ENCODE measurements at regions not wholly inside any gene's neighbourhood (a gene's known extent, or its start where the extent isn't known, plus 50 kb on each side); places are given as distances from the start of the nearest gene placed in this dataset.
"Not testable (repeated sequence)": the region's sequence is repeated elsewhere in the genome, so short reads cannot be mapped to it uniquely, and the experiment has no call there.

GRCh38 chr10:128576943-128577670, 450.9 kb upstream of the MKI67 start:
- peaks cover 43% of the 10 kb centered on the region for H3K4me1 Mint-ChIP-seq

DNA sequence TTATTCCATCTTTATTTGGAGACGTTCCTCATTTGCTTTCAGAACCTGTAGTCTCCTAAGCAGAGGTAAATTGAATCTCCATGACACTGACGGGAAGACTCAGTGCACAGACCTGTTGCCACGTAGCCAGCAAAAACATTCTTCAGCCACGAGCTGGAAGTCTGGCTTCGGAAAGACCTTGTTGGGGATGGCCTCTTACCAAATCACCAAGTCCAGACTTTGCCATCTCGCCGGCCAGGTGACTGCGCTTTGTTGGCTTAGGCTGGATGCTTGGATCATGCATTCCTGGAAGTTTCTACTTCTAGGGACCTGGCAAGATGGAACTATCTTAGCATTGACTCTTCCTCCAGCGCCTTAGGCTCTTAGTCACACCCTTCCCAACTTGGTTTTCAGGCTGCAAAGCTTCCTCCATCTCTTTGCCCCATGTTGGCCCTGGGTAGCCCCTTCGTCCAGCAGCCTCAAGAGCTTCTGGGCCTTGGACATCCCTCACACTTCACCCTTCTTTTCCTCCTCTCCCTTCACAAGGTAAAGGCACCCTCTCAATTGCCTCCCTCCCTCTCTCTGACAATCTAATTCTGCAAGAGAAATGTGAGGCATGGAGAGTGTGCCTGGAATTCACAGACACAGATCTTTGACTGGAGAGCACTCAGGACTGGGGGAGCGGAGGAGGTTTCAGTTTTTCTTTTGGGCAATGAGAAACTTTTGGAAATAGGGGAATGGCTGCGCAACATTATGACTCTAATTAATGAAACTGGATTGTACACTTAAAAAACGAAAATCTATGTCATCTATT, 451.9 kb upstream of the MKI67 start:
- Mint-ChIP-seq H3K4me1 (peaks cover 40% of the 10 kb centered on the region), H3K27me3 (ENCODE audit: low read depth, poor library complexity) (peaks cover 15% of the 10 kb centered on the region), H3K9me3 (no peaks in the 10 kb centered on the region), H3K36me3 (ENCODE audit: low read depth) (no peaks in the 10 kb centered on the region), H3K27ac (no peak overlapping the region), H3K4me3 (no peak overlapping the region)
- no peak for DNase-seq
- TF ChIP-seq, protein P1, sequence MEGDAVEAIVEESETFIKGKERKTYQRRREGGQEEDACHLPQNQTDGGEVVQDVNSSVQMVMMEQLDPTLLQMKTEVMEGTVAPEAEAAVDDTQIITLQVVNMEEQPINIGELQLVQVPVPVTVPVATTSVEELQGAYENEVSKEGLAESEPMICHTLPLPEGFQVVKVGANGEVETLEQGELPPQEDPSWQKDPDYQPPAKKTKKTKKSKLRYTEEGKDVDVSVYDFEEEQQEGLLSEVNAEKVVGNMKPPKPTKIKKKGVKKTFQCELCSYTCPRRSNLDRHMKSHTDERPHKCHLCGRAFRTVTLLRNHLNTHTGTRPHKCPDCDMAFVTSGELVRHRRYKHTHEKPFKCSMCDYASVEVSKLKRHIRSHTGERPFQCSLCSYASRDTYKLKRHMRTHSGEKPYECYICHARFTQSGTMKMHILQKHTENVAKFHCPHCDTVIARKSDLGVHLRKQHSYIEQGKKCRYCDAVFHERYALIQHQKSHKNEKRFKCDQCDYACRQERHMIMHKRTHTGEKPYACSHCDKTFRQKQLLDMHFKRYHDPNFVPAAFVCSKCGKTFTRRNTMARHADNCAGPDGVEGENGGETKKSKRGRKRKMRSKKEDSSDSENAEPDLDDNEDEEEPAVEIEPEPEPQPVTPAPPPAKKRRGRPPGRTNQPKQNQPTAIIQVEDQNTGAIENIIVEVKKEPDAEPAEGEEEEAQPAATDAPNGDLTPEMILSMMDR (IDR thresholded peaks at IDR 0.05), result no peak

More at GRCh38 chr10:128576943-128577670, 450.9 kb upstream of the MKI67 start:
- Mint-ChIP-seq H3K27me3 (ENCODE audit: low read depth, poor library complexity) (peaks cover 15% of the 10 kb centered on the region), H3K36me3 (ENCODE audit: low read depth) (no peaks in the 10 kb centered on the region), H3K9me3 (no peaks in the 10 kb centered on the region), H3K4me3 (no peak overlapping the region), H3K27ac (no peak overlapping the region)
- TF ChIP-seq, protein P1 (IDR thresholded peaks at IDR 0.05), result no peak
- no peak for DNase-seq

GRCh38 chr10:128578766-128579165, 452.5 kb upstream of the MKI67 start:
- peaks cover 33% of the 10 kb centered on the region for H3K4me1 Mint-ChIP-seq
- TF ChIP-seq, protein P1 (IDR thresholded peaks at IDR 0.05), result no peak
- H3K4me3 Mint-ChIP-seq, result no peak overlapping the region
- no peaks in the 10 kb centered on the region for H3K36me3 Mint-ChIP-seq (ENCODE audit: low read depth)
- H3K27me3 Mint-ChIP-seq (ENCODE audit: low read depth, poor library complexity), result peaks cover 15% of the 10 kb centered on the region
- H3K9me3 Mint-ChIP-seq, result no peaks in the 10 kb centered on the region
- no peak for DNase-seq
- H3K27ac Mint-ChIP-seq, result no peak overlapping the region

GRCh38 chr10:128579280-128579865, 453.1 kb upstream of the MKI67 start:
- Mint-ChIP-seq H3K27me3 (ENCODE audit: low read depth, poor library complexity) (peaks cover 15% of the 10 kb centered on the region), H3K9me3 (no peaks in the 10 kb centered on the region), H3K4me1 (peaks cover 29% of the 10 kb centered on the region), H3K36me3 (ENCODE audit: low read depth) (no peaks in the 10 kb centered on the region), H3K4me3 (no peak overlapping the region), H3K27ac (no peak overlapping the region)
- no peak for DNase-seq
- TF ChIP-seq, protein P1 (IDR thresholded peaks at IDR 0.05), result no peak

- TF ChIP-seq, protein P1 (IDR thresholded peaks at IDR 0.05), result no peak
- Mint-ChIP-seq H3K27me3 (ENCODE audit: low read depth, poor library complexity) (peaks cover 15% of the 10 kb centered on the region), H3K4me3 (no peak overlapping the region), H3K9me3 (no peaks in the 10 kb centered on the region), H3K4me1 (peaks cover 29% of the 10 kb centered on the region), H3K27ac (no peak overlapping the region), H3K36me3 (ENCODE audit: low read depth) (no peaks in the 10 kb centered on the region)
- no peak for DNase-seq
These were observed 453.7 kb upstream of the MKI67 start for GRCh38 chr10:128579901-128580300.

DNA sequence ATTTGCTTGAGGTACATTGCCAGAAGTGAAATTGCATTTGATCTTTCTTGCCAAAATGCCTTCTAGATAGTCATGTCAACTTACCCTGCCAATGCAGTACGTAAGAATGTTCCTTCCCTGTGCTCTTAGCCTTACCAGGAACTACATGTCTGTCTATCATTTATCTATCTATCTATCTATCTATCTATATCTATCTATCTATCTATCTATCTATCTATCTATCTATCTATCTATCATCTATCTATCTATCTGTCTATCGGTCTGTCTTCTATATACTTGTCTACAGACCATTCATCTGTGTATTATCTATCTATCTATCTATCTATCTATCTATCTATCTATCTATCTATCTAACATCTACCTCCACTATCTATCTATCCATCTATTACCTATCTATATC, 456.9 kb upstream of the MKI67 start:
- not testable (repeated sequence) for H3K27me3 Mint-ChIP-seq (ENCODE audit: low read depth, poor library complexity); H3K27ac Mint-ChIP-seq; H3K36me3 Mint-ChIP-seq (ENCODE audit: low read depth); H3K4me3 Mint-ChIP-seq; DNase-seq
- Mint-ChIP-seq H3K9me3 (peaks cover 14% of the 10 kb centered on the region), H3K4me1 (peaks cover 22% of the 10 kb centered on the region)

DNA sequence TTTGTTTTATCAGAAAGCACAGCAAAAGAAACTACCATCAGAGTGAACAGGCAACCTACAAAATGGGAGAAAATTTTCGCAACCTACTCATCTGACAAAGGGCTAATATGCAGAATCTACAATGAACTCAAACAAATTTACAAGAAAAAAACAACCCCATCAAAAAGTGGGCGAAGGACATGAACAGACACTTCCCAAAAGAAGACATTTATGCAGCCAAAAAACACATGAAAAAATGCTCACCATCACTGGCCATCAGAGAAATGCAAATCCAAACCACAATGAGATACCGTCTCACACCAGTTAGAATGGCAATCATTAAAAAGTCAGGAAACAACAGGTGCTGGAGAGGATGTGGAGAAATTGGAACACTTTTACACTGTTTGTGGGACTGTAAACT, 460.4 kb upstream of the MKI67 start:
- H3K27ac Mint-ChIP-seq, H3K4me1 Mint-ChIP-seq: not testable (repeated sequence)

More for the DNA sequence above, 460.4 kb upstream of the MKI67 start:
- DNase-seq; H3K4me3 Mint-ChIP-seq; H3K36me3 Mint-ChIP-seq (ENCODE audit: low read depth): not testable (repeated sequence)
- Mint-ChIP-seq H3K27me3 (ENCODE audit: low read depth, poor library complexity) (peaks cover 12% of the 10 kb centered on the region), H3K9me3 (peaks cover 14% of the 10 kb centered on the region)
